Ureter (tissue), 1 donor: ENCODE measurements at regions not wholly inside any gene's neighbourhood (a gene's known extent, or its start where the extent isn't known, plus 50 kb on each side); places are given as distances from the start of the nearest gene placed in this dataset.

Experiments used
- DNase-seq: peaks from one replicate; pipeline ENCODE4 v3.0.0-alpha.2; 2020; ENCODE audit warnings: low spot score
- donor health status: DM: yes; HTN: yes; CAD: no.

DNA sequence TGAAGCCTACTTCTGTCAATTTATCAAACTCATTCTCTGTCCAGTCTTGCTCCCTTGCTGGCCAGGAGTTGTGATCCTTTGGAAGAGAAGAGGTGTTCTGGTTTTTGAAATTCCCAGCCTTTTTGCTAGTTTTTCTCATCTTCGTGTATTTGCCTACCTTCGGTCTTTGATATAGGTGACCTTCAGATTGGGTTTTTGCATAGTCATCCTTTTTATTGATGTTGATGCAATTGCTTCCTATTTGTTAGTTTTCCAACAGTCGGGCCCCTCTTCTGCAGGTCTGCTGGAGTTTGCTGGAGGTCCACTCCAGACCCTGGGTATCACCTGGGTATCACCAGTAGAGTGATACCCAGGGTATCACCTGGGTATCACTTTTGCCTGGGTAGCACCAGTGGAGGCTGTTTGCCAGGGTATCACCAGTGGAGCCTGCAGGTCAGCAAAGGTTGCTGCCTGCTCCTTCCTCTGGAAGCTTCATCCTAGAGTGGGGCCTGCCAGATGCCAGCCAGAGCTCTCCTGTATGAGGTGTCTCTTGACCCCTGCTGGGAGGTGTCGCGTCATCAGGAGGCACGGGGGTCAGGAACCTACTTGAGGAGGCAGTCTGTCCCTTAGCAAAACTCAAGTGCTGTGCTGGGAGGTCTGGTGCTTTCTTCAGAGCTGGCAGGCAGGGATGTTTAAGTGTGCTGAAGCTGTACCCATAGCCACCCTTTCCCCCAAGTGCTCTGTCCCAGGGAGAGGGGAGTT, 684.2 kb downstream of the PCDH18 start:
- DNase-seq = no peak

DNA sequence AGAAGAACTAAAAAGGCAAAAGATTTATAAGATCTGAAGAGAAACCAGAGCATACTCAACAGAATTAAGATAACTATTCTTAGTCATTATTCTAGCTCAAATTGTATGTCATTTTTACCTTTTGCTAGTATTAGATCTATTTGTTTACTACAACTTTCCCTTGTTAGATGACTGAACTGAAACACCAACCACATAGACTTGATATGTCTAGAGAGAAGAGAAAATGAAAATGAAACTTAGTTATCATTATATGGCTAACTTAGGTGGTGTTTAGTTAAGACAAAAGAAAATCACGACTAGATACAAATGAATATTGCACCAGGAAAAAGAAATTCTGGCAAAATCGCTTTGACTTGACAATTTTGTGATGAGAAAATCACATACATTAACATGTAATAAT, 690.8 kb downstream of the PCDH18 start:
- no peak for DNase-seq

DNA sequence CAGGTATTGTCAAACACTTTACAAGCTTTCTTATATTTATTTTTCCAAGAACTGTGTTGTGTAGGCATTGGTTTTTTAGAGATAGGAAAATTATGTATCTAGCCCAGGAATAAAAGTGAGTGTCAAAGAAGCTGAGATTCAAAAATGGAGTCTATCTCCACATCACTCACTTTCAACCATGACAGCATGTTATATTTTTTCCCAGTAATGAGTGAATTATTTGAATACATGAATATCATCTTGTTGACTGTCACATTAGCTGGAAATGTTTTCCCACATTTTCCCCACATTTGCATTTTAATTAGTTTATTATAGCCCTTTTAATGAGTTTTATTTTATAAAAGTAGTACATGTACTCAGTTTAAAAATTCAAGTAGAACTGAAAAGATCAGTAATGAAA, 693.7 kb downstream of the PCDH18 start:
- no peak for DNase-seq

DNA sequence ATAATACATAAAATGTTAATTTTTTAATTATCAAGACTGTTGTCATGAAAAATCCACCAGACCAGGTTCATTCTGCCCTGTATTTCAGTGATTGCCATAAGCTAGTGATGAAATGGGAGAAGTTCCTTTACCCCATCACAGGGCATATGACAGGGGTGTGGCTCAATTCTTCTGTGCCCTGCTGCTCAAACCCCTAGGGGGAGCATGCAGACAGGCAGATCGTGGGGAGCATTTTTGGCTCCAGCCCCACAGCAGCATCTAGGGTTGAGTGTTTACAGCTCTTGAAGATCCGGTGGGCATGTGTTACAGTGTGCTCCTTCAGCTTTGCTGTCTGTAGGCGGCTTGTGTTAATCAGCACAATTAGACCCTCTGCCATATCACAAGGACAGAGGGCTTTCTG, 700.7 kb downstream of the PCDH18 start:
- no peak for DNase-seq

DNA sequence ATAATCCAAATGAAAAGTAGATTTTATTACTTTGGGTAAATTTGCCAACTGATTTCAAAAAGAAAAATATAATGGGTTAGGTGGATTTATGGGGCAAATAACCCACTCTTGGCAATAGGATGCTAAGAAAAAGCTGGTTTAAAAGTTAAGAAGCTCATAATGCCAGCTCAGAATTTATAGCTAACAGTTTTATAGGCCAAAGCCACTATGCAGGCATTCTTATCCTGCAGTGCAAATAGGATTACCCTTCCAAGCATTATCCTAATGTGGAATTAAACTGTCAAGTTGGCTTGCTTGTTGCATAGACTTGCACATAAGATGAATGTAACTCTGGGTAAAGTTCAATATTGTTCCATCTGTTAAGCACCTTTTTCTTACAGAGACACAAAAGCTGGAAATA, 703.0 kb downstream of the PCDH18 start:
- no peak for DNase-seq

DNA sequence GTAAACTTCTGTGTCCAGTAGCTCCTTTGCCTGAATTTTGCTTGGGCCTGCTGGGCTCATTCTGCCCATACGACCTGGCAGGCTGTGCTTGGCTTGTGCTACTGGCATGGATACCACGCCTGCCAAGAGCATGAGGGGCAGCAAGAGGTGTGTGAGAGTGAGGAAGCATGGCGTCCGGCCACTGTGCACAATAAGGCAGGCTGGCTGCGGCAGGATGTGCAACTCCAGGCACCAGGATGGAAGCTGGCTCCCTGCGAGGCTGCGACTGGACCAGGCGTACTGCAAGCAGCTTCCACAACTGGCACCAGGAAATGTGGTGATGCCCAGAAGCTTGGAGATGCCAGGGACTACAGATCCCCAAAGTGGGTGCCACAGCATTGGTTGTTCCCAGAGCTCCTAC, 709.3 kb downstream of the PCDH18 start:
- DNase-seq = no peak

DNA sequence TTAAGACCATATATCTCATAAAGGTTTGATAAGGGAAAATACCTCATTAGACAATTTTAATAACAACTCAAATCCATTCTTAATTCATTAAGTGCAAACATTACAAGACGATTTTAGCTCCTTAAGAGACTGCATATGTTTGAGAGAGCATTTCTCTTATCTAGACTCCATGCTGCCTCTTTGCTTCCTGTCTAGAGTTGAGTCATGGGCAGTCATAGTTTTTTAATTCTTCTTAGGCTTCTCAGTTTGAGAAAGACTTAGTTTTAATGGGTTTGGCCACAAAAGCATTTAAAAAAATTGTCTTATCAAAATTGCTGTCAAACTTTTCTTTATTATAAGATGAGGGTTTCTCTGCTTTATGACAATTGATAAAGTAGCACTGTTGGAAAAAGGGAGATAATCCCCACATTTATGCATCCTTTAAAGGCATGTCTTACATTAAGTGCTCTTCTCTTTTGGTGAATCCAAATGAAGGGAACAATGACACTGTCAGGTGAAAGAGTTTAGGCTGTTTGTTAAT, 713.4 kb downstream of the PCDH18 start:
- DNase-seq = no peak

DNA sequence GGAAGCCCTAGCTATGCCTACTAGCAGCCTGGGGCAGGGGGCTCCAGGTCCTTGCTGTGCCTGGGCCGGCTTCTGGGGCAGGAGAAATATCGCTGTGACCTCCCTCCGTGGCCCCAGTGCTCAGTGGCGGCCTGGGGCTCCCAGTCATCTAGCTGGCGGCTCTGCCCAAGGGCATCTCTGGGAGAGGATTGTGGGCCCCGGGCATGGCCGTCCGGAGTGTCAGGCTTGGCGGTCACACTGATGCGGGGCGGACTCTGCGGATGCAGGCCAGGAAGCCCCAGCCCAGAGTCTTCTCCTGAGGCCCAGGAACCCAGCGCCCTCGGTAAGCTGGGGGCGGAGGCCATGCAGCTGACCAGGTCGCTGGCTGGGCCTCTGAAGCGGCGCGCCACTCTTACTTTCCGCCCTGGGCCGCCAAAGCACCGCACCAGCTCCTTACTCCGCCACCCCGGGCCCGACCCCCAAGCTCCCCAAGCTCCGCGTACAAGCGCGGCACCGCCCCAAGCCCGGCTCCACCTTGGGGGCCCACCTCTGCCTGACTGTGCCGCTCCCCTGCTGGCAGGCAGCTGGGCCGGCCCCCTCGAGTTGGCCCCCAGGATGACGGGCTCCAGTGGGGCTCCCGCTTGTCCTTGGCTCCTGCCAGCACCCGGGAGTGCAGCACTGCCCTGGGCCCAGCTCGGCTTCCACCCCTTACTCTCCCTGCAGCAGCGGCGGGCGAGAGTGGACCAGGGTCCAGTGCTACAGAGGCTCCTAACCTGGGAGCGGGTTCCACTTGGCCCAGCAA, 720.0 kb downstream of the PCDH18 start:
- no peak for DNase-seq

DNA sequence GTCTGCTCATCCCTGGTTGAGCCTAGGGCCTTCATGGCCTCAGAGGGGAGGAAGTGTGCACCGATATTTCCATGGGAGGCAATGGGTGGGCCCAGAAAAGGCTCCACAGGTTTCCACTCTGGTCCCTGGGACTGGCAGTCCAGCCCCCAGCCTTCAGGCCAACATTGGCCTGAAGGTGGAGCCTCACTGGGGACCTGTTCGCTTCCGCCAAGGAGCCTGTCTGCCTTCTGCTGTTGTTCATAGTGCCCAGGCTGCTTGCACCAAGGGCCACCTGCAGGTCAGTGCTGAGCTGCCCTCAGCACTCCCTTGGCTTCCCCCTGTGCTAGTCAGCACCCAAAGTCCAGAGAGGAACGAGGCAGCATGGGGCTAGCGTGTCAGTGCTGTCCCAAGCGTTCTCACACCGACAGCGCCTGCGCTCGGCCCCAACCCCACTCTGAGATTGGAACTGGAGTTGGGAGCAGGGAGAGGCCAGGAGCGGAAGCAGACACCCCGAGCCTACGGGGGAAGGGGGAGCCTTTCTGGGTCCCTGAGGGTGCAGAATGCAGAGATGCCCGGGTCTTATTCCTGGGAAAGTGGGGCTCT, 720.7 kb downstream of the PCDH18 start:
- DNase-seq = no peak

DNA sequence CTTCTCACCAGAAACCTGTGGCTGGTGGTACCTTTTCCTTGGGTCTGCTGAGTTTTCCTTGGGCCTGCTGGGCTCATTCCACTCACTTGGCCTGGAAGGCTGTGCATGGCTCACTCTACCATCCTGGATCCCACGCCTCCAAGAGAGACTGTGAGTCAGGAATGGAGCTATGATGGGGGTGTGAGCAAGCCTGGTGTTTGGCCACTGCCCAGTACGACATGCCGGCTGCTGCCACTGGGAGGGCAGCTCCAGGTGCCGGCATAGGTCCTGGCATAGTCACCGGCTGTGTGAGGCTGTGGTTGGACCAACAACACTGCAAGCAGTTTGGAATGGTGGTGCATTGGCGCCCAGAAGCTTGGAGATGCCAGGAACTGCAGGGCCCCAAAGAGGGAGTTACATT, 721.7 kb downstream of the PCDH18 start:
- DNase-seq = no peak

DNA sequence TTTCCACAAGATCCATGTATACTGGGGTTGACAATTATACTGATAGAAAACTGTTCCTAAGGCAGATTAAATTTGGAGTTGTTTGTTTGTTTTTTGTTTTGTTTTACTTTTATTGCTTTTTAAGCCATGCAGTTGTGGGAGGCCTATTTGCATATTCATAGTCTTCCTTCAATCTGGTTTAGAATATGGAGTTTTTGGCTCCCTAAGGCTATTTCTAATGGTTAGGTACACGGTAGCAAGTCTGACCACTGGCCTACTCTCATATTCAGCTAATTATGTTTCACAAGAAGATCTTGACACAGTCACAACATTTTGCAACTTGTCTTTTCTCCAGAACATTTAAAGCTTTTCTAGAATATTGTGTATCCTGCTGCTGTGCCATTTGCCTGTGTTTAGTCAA, 725.5 kb downstream of the PCDH18 start:
- no peak for DNase-seq

DNA sequence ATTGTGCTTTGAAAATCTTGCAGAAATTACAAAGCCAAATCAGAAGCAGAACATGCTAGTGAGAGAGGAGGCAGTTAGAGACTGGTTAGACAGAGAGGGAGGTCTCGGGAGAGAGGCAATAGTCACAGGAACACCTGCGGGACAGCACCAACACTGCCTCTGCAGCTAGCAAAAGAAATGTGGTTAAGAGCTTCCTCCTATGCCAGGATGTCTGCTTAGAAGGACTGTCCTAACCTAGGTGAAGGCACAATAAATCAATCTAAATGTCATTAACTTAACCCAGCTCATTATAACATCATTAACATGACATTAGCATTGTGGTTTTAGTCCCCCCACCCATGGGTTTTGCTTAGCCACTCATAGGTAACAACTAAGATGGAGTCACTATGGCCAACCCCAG, 726.7 kb downstream of the PCDH18 start:
- DNase-seq = no peak

DNA sequence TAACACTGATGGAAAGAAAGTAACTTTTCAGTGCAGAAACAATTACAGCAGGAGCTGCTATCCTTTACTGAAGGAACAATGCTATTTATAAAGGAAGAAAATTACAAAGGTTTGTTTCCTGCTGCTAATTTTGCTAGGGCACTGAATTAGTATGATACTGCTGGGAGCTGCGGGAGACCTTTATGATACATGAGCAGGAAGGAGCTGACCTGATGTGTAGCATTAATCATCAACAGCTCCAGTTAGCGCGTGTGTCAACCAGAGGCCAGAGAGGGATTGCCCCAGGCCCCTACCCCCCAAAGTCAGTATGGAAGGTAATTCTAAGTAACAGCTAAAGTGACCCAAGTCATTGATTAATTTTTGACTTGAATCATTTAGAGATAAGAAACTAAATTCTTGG, 728.9 kb downstream of the PCDH18 start:
- no peak for DNase-seq

DNA sequence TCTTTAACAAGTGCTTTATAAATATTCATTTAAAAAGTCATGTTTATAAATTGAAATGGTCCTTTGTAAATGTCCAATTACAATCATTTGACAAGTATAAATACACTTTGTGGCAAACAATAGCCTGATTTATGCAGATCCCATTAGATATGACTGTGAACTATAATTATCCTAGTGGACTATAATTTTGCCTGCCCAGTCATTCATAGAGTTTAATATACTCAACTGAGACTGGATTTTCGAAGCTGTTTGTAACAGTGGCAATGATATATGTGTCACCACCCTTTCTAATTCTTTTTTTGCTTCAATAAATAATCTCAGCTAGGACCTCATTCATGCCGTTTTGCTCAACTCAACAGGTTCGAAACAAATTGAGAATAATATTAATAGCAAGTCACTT, 732.0 kb downstream of the PCDH18 start:
- no peak for DNase-seq

DNA sequence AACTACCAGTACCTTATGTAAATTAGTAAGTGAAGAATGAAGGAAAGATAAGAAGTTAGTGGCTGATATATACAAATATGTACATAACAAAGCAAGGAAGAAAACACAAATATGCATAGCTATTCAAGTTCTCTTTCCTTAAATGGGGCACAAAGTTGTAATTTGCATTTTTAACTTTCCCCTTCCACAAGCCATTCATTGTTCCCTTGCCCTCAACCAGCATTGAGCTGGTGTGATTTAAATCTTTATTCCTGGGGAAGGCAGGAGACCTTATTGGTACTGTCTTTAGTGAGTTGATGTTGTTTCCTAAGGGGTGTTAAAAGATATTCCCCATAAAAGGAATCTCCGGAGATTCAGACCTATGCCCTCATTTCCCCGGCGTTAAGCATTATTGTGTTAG, 735.3 kb downstream of the PCDH18 start:
- DNase-seq = no peak

DNA sequence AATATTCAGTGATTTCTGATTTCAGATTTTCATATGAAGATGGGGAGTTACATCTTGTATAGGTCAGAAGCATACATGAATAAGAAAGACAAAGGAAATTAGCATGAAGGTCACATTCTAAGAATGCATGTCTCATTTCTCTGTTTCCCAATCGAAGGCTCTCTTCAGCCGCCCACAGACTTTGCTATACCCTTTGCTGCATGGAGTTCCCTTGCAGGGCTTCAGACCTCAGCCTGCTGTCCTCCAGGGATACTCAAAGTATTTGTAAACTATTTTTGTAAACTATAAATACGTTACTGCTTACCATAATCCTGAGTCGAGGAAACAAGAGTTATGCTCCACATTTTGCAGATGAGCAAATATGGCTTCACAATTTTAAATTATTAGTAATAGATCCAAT, 738.4 kb downstream of the PCDH18 start:
- DNase-seq = no peak

DNA sequence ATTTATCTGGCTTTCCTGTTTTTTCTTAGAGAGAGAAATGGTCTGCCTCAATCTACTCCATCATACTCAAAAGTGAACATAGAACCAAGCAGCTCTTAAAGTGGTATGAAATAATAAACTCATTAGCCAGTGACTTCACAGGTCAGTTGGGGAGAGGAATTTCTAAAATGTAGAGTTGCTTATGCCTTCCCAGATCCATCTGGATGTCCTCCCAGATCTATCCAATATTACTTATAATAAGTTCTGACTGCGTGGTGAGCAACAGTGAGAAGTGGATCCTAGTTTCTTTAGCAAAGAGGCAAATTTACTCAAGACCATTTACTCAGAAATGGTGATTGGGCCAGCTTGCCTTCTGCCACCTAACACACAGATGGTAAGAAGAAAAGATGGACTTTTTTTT, 748.0 kb downstream of the PCDH18 start:
- no peak for DNase-seq

DNA sequence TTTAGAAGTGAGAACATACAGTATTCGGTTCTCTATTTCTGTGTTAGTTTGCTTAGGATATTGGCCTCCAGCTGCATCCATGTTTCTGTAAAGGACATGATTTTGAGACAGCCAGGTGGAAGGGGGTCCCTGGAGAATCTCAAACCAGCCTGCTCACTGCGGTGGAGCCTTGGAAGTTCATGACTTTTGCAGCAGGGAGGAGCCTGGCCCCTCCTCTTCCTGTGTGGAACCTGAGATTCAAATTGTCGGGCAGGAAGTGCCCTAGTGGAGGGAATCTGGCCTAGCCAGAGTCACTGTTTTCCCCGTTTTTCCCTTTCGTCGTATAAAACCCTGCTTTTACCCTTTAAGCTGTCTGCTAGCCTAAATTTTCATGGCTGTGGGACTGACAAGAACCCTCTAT, 762.6 kb downstream of the PCDH18 start:
- DNase-seq = no peak

DNA sequence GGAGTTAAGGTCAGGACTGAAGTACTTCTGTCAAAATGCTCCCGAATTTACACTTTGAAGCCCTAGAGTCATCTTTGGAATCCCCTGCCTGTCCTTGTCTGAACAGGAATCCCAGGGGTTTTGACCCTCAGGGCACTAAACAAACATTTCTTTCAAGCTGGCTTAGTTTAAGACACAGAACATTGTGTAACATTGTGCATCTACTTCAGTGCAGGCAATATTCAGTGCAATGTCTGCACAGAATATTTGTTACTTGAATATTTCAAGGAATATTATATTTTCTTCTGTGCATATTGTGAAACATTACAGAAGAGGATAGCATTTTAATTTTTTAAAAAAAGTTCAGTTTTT, 763.4 kb downstream of the PCDH18 start:
- DNase-seq = no peak

DNA sequence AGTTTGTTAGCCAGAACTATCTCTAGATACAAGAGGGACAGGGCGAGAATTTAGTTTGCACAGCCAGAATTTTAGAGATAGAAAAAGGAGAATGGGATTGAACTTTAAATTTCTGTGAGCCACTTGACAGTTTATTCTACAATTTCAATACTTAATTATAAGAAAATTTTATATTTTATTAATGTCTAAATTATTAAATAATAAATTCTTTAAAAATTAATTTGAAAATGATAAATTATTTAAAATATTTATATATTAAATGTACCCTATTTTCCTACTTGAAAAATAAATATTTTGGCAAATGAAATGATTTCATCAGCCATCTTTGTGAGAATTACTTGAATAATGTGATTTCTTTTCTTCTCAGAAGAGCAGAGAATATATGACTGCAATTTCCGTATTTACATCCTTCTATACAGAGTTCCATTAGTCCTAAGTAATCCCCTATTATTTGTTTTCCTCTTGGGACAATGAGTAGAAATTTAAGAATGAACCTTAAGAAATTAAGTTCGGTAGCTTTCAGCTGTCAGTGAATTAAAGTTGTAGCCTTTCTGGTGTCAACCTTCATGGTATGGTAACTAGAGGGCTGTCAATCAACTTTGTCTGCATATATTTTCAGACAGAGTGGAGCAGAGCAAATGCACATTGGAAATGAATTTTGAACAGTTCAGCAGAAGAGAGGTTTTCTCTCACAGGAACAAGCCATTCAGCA, 763.9 kb downstream of the PCDH18 start:
- DNase-seq = no peak

DNA sequence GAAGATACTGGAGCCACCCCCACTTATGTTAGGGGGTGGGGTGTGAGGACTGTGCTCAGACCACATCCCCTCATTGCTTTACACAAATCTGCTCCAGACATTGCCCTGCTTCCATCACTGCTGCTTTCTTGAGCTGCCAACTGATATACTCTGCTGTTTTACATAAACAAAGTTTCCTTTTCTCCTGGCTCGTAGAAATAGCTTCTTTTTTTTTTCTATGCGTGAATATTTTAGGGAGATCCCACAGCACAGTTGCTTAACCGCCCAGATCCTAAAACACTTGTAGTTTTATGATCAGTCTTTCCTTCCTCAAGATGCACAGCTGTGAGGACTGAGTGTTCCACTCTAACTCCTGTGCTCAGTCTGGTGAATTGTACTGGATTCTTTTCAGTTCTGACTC, 768.4 kb downstream of the PCDH18 start:
- no peak for DNase-seq

DNA sequence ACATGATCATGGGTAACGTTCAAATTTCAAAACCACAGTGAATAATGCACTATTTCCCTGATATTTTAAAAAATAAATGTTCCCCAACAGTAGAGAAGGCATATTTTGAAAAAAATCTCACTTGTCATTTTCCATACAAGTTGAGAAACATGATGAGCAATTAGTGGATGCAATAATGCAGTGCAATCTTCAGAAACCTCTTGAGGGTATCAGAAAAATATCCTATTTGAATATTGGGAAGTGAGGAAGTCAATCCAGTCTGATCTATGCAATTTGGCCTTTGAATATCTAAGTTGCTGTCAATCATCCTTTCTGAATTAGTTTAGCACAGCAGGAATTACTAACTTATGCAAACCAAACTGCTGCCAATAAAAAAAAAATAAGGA, 776.8 kb downstream of the PCDH18 start:
- DNase-seq = no peak
